ENCODE measurements at regions not wholly inside any gene's neighbourhood (a gene's known extent, or its start where the extent isn't known, plus 50 kb on each side); places are given as distances from the start of the nearest gene placed in this dataset.
"Not testable (repeated sequence)": the region's sequence is repeated elsewhere in the genome, so short reads cannot be mapped to it uniquely, and the experiment has no call there.

- DNase-seq: no peak
Observed at GRCh38 chr2:140178234-140178633, 1398.0 kb upstream of the NXPH2 start.

DNA sequence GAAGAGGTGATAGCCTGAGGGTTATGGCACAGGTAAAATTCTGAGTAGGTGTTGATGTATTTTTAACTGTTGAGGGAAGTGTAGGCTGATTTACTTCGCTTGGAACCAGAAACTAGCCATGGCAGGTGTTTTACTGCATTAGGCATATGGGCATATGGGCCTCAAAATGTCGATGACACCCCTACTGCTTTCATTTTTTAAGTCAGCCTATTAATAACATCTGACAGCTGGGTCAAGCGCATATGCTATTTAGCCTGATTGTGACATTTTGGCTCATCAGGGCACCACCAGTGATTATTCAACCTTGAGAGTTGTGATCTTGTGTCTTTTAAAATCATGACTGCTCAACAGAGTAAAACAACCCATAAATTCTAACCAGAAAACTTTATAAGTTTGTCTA lies 1396.9 kb upstream of the NXPH2 start:
- no peak for DNase-seq

GRCh38 chr2:140173790-140174189 lies 1393.6 kb upstream of the NXPH2 start:
- DNase-seq: no peak

DNA sequence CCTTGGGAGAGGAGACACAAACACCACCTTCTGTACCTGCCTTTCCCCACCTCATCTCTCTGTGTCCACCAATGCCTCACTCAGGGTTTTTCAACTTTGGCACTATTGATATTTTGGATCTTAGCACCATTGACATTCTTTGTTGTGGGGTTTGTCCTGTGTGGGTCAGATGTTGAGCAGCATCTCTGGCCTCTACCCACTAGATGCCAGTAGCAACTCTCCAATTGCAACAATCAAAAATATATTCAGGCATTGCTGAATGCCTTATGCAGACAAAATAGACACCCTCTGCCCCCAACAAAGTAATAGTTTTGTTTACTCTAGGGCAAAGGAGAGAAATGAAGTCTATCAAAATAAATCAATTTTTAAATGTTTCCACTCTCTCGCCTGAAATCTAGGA lies 1384.3 kb upstream of the NXPH2 start:
- no peak for DNase-seq

DNA sequence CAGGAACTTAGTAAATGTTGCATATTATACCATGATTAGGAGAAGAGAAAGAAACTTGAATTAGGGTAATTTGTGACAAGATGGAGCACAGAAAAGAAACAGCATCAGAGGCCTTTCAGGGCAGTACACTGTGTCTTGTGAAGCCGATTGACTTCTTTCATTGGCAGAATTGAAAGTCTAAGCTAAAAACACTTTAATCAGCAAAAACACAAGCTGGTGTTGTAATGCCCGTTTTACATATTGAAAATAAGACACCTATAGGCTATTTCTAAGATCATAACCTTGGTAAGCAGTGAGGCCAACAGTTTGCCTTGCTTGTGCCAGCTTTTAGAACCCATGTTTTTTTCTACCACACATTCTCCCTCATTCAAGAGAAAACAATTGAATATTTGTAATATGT lies 1378.1 kb upstream of the NXPH2 start:
- DNase-seq: no peak

DNA sequence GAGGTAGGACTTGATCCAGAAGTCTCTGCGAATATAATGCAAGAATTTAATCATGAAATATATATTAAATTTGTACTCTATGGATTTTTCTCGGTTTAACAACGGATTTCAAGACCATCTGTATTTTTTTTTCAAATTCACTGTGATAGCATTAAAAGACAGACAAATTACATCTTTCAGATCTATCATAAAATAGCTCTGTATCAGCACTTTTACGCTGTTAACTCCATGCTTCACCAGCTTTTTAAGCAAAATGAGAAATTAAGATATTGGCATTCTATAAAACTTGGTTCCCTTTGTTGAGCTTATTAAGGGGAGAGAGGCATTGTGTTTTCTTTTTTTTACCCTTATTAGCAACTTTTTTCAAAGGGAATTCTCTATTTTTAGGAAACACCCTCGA lies 1377.6 kb upstream of the NXPH2 start:
- no peak for DNase-seq

GRCh38 chr2:140154706-140155105 lies 1374.5 kb upstream of the NXPH2 start:
- no peak for DNase-seq

DNA sequence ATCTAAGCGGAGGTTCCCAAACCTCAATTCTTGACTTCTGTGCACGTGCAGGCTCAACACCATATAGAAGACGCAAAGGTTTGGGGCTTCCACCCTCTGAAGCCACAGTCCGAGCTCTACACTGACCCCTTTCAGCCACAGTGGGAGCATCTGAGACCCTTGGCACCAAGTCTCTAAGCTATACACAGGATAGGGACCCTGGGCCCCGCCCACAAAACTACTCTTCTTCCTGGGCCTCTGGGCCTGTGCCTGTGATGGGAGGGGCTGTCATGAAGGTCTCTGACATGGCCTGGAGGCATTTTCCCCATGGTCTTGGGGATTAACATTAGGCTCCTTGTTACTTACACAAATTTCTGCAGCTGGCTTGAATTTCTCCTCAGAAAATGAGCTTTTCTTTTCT lies 1374.1 kb upstream of the NXPH2 start:
- DNase-seq: no peak

GRCh38 chr2:140144611-140145010 lies 1364.4 kb upstream of the NXPH2 start:
- DNase-seq: no peak

- DNase-seq: no peak
Observed at GRCh38 chr2:140138736-140139135, 1358.5 kb upstream of the NXPH2 start.

DNA sequence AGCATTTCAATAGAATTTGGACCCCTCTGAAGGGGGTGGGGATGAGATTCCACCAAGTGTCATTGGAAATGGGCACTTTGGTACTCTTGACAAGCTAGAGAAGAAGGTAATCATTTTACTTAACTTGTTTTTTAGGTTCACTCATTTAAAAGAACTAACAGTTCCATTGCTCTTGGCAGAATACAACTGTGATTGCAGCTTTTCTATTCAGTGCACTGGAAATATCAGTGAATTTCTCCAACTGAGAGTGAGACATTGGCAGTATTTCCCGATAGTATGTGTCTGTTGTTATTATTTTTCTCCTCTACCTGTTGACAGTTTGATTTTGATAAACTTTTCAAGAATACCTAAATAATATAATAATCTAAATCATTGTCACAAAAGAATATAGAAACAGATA lies 1356.7 kb upstream of the NXPH2 start:
- DNase-seq: no peak

GRCh38 chr2:140136366-140136765 lies 1356.2 kb upstream of the NXPH2 start:
- no peak for DNase-seq

DNA sequence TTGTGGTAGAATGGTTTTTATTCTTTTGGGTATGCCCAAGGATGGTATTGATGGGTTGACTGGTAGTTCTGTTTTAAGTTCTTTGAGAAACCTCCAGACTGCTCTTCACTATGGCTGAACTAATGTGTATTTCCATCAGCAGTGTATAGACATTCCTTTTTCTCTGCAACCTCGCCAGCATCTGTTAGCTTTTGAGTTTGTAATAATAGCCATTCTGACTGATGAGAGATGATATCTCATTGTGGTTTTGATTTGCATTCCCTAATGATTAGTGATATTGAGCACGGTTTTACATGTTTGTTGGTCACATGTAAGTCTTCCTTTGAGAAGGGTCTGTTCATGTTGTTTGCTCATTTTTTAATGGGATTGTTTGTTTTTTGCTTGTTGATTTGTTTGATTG lies 1348.7 kb upstream of the NXPH2 start:
- DNase-seq: no peak

DNA sequence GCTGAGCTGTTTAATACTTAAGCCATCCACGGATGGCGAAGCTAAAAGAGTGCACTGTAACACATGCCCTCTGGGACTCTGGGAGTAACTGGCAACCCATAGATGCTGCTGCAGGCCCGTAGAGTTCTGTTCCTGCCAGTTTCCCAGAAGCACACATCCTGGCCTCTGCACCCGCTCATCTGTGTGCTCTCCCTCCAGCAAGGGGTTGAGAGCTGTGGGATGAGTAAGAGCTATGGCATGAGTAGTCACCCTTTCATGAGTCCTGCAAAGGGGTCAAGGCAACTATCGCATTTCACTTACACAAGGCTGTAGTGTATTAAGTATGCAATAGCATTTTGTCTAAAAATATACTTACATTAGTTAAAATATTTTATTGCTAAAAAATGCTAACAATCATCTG lies 1341.8 kb upstream of the NXPH2 start:
- no peak for DNase-seq

GRCh38 chr2:140117386-140117785 lies 1337.2 kb upstream of the NXPH2 start:
- DNase-seq: no peak

GRCh38 chr2:140108706-140109475 lies 1328.7 kb upstream of the NXPH2 start:
- DNase-seq: no peak

GRCh38 chr2:140091926-140092325 lies 1311.7 kb upstream of the NXPH2 start:
- DNase-seq: no peak

GRCh38 chr2:140086964-140087363 lies 1306.8 kb upstream of the NXPH2 start:
- DNase-seq: no peak

- DNase-seq: no peak
Observed at GRCh38 chr2:140085674-140086073, 1305.5 kb upstream of the NXPH2 start.

- DNase-seq: no peak
Observed at GRCh38 chr2:140079038-140079437, 1298.8 kb upstream of the NXPH2 start.

DNA sequence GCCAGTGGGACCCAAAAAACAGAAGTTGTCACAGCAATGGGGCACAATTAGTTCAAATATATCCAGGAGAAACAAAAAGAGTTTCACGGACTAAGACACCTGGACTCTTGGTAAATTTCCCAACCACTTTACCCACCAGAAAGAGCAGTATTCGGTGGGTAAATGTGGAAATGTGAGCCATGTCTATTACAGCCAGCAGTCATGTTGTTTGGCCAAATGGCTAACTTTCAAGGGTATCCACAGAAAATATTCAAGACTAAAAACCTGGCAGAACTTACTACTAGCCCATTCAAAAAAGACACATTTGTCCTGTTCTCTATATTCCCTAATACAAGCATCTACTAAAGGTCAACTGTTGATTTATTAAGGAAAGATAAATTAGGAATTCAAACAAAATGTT lies 1296.0 kb upstream of the NXPH2 start:
- DNase-seq: no peak

DNA sequence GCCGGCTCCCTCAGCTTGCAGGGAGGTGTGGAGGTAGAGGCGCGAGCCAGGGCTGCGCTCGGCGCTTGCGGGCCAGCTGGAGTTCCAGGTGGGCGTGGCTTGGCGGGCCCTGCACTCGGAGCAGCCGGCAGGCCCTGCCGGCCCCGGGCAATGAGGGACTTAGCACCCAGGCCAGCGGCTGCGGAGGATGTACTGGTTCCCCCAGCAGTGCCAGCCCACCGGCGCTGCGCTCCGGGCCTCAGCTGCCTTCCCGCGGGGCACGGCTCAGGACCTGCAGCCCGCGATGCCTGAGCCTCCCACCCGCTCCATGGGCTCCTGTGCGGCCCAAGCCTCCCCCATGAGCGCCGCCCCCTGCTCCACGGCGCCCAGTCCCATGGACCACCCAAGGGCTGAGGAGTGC lies 1293.6 kb upstream of the NXPH2 start:
- DNase-seq: not testable (repeated sequence)

GRCh38 chr2:140067661-140068060 lies 1287.5 kb upstream of the NXPH2 start:
- no peak for DNase-seq

DNA sequence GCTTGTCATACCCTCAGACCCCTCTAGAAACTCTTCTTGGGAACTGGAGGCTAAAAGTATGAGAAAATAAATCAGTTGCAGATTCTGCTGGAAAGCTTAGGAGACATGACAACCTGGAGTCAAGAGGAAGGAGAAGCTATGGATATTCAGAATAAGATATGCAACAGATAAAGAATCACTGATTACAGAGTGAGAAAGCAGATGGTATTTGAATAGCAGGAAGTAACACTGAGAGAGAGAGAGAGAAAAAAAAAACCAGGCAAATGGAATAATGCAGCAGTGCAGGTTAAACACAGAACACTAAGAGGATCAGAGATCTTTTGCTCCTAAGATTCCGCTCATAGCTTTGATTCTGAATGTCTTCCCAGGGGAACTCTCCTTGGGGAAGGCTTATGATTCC lies 1284.1 kb upstream of the NXPH2 start:
- no peak for DNase-seq

DNA sequence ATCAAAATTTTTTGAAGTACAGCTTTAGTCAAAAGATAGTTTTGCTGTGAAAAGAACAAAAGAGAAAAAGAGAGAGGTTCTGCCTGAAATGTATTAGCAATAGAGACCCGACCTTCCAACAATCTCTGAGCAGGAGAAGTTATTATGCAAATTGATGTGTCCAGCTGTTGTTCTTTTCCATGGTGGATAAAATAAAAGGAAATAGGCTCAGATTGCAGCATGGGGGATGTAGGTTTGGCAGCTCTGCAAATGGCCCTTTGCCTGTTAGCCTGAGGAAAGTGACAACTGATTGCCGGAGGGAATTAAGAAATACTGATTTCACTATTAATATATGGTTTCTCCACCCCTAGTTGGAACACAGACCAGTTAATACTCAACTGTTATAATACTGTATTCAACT lies 1283.2 kb upstream of the NXPH2 start:
- DNase-seq: no peak
